ENCODE measurements at regions not wholly inside any gene's neighbourhood (a gene's known extent, or its start where the extent isn't known, plus 50 kb on each side); places are given as distances from the start of the nearest gene placed in this dataset.
"Not testable (repeated sequence)": the region's sequence is repeated elsewhere in the genome, so short reads cannot be mapped to it uniquely, and the experiment has no call there.

DNA sequence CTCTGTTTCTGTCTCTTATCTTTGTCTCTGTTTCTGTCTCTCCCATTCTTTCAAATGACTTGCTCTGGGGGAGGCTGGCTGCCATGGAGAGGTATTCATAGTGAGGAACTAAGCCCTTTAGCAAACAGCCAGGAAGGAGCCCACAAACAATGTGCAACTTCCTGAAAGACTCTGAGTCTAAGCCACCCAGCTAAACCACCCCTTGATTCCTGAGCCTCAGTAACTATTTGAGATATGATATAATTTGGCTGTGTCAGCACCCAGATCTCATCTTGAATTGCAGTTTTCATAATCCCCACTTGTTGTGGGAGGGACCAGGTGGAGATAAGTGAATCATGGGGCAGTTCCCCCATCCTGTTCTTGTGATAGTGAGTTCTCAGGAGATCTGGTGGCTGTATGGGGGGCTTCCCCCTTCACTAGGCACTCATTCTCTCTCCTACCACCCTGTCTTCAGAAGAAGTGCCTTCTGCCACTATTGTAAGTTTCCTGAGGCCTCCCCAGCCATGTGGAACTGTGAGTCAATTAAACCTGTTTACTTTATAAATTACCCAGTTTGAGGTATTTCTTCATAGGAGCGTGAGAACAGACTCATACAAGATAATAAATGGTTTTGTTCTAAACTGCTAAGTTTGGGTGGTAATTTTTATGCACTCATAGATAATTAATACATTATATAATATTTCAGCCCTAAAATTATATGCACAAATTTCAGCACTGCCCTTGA, 121.2 kb upstream of the FOXP2 start:
- no peak for DNase-seq (ENCODE audit: low read depth)

DNA sequence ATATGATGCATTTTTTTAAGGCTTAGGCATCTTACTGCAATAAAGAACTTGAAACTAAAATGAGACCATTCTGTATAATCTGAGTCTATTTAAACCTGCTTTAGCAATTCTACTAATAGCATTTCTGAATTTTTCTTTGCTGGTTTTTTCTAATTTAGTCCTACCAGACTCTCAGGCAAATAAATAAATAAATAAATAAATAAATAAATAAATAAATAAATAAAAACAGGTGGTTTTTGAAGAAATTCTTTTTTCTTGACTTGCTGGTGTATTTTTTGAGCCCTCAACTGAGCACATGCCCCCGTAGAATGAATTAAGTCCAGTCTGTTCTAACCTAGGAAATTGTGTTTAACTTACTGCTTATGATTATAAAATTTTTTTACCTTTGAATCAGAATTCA, 134.7 kb upstream of the FOXP2 start:
- DNase-seq (ENCODE audit: low read depth): no peak

DNA sequence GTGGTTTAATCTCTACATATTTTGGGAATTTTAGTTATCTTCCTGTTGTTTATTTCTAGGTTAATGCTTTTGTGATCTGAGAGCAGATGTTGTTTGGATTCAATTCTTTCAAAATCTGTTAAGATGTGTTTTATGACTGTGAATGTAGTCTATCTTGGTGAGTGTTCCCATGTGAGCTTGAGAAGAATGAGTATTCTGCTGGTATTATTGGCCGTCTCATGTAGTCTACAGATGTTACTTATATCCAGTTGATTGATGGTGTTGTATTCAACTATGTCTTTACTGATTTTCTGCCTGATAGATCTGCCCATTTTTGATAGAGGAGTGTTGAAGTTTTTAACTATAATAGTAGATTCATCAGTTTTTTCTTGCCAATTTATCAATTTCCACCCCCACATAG, 141.4 kb upstream of the FOXP2 start:
- DNase-seq (ENCODE audit: low read depth): no peak

DNA sequence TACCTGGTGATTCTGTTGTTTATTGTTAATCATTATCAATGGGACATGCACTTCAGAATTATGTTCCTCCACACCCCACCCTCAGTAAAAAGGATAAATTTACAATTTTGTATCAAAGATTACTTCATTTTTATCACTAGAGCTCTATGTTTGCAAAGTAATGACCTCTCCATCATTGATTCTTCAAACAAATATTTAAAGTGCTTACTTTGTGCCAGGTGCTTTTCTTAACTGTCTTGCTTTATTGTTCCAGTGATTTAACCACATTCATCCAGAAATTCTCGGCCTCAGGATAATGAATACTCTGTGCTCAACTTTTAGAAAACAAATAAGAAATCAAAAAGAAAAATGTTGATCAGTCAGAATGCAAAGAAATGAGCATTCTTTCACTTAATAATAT, 144.9 kb upstream of the FOXP2 start:
- DNase-seq (ENCODE audit: low read depth): no peak

DNA sequence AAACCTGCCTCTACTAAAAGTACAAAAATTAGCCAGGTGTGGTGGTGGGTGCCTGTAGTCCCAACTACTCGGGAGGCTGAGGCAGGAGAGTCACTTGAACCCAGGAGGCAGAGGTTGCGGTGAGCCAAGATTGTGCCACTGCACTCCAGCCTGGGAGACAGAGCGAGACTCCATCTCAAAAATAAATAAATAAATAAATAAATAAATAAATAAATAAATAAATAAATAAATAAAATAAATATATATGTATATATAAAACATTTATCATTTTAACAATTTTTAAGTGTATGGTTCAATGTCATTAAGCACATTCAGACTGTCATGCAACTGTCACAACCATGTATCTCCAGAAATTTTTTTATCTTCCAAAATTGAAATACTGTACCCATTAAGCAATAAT, 147.1 kb upstream of the FOXP2 start:
- not testable (repeated sequence) for DNase-seq (ENCODE audit: low read depth)

DNA sequence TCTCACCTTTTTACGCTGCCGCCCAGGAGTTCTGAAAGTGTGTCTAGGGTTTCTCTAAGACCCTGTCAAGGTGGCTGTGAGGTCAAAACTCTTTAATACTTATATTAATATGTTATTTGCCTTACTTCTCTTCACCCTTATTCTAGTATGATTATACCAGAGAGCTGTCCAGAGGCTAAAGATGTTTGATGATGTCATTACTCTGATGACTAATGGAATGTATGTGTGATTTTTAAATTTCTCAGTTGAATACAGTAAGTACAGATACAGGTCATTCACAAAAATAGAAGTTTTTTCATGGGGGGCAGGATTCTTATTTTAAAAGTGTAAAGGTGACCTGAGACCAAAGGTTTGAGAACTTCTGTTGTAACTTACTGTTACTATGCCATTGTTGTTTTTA, 150.6 kb upstream of the FOXP2 start:
- DNase-seq (ENCODE audit: low read depth): no peak

DNA sequence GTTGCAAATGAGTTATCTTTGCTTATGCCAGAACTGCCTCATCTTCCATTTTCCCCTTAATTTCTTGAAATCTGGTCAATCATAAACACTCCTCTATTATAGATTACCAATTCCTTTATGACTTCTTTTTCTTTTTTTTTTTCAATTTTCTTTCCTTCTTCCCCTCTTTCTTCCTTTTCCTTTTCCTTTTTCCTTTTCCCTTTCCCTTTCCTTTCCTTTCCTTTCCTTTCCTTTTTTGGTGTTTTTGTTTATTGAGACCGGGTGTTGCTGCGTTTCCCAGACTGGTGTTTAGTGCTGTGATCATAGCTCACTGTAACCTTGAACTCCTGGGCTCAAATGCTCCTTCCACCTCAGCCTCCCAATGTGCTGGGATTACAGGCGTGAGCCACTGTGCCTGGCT, 151.4 kb upstream of the FOXP2 start:
- no peak for DNase-seq (ENCODE audit: low read depth)

DNA sequence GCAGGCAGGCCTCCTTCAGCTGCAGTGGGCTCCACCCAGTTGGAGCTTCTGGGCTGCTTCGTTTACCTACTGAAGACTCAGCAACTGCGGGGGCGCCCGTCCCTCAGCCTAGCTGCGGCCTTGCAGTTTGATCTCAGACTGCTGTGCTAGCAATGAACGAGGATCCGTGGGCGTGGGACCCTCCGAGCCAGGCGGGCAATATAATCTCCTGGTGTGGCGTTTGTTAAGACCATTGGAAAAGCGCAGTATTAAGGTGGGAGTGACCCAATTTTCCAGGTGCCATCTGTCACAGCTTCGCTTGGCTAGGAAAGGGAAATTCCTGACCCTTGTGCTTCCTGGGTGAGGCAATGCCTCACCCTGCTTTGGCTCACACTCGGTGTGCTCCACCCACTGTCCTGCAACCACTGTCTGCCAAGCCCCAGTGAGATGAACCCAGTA, 159.2 kb upstream of the FOXP2 start:
- DNase-seq (ENCODE audit: low read depth): no peak

DNA sequence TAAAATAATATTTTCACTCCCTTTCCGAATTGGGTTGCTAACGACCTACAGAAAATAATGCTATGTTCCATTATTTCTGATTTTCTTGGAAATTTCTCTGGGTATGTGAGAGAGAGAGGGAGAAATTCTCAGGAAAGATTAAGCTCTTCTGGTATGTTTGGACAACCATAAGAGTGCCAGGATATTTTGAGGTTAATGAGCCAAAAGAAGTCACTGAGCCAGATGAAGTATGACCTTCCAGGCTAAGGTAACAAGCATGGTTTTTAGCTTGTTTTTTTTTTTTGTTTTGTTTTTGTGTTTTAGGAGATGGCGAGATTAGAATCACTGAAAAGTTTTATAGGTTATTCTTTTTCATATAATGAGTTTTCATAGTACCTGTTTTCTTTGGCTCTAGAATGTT, 171.0 kb upstream of the FOXP2 start:
- DNase-seq (ENCODE audit: low read depth): no peak

DNA sequence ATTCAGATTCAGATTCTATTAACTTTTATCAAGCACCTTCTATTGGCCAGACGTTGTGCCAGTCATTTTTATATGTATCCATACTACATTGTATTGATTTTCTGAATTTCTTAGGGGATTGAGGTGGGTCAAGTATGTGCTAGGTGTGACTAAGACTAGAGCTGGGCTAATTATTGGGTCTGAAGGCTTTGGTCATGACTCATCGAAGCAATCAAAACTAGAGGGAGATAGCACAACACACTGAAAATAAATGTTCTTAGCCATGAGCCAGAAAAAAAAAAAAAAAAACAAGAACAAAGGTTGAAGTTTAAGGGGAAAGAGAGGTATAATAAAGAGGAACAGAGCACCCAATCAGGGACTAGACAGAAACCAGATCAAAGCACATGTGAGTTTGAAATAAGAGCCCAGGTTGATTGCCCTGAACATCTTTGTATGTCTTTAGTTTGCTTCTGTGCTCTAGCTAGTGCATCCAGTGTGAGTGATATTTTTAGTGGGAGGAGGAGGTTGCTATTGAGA, 171.6 kb upstream of the FOXP2 start:
- DNase-seq (ENCODE audit: low read depth): peak; percentile 1

DNA sequence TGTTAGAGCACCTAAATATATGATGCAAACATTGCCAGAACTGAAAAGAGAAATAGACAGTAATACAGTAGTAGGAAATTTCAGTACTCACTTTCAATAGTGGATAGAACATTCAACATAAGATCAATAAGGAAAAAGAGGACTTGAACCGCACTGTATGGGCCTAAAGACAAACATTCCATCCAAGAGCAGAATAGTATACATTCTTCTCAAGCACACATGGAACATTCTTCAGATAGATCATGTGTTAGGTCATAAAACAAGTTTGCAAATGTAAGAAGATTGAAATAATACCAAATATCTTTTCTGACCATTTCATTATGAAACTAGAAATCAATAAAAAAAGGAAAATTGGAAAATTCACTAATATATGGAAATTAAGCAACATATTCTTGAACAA, 185.4 kb upstream of the FOXP2 start:
- no peak for DNase-seq (ENCODE audit: low read depth)

DNA sequence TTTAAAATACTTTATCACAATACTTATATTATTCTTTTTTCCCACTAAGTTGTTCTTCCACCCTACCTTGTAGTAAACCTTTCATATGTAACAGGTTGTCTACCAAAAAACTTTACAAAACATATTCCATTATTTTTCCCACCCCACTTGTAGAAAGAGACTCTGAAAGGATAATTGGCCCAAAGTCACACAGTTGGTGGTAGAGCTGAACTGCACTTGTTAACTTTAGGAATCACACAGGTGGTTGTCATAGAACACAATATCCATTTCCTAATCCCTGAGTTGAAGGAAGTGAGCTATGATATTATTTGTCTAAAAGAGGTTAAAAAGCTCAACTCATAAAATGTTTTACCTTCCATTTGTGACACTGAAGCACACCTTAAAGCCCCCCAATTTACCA, 188.8 kb upstream of the FOXP2 start:
- no peak for DNase-seq (ENCODE audit: low read depth)

DNA sequence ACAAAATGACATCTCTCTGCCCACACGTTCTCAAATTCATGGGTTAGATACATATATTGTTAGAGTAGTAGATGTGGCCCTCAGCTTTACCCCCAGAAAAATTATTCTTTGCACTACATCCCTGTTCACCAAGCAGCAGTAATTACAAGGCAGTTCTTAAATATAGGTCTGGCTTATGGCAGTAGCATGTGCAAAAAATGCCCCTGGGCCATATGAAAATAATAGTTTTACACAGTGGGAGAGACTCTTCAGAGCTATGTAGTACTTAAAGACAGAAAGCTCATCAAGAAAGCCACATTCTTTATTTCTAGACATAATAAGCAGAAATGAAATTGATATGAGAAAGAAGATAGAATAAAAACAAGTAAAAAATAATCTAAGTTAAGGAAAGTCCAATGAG, 196.3 kb upstream of the FOXP2 start:
- no peak for DNase-seq (ENCODE audit: low read depth)

DNA sequence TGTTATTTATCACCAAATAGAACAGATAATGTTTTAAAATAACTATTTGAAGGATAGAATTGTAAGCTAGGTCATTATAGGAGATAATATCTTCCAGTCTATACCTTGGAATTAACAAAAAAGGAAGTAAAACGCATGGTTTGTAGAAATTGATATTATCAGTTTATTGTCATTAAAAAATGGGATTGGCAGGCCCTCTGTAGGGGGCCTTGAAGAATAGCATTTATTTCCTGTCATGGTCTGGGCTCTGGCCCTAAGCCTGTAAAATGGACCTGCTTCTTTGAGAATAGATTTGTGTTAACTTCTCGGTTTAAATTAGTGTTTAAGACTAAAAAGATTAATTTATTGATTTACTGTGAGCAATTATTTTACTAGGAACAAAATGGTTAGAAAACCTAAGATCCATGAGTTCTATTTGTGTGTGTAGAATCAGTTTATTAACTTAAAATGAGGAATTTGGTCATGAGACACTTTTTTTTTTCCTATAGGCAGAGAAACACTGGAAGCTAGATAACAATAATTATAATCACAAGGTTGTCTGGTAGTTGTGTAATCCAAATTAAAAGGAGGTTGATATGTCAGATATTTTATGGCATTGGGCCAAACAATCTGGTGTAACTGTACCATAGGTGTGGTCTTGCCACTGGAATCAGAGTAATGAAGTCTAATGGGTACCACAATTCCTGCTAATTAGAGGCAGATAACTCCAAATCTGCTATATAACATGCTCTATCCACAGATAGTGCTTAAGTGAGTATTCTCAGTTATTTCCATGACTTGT, 197.4 kb upstream of the FOXP2 start:
- peak; percentile 2 for DNase-seq (ENCODE audit: low read depth)

DNA sequence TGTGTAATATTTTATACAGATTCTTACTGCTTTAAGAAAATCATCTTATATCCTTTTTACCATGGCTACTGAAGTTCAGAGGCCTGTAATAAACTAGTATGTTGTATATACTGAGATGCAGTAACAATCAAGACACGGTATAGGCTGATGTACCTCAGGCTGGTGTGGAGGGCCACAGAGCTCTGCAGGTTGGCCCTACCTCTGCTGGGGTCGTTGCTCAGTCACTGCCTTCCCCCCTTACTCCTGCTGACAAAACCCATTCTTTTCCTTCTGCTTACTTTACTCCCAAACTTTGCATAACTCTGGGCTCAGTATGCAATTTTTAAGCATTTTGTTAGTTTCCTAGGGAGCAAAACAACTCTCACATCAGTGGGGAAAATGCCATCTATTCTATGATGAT, 200.1 kb upstream of the FOXP2 start:
- no peak for DNase-seq (ENCODE audit: low read depth)

DNA sequence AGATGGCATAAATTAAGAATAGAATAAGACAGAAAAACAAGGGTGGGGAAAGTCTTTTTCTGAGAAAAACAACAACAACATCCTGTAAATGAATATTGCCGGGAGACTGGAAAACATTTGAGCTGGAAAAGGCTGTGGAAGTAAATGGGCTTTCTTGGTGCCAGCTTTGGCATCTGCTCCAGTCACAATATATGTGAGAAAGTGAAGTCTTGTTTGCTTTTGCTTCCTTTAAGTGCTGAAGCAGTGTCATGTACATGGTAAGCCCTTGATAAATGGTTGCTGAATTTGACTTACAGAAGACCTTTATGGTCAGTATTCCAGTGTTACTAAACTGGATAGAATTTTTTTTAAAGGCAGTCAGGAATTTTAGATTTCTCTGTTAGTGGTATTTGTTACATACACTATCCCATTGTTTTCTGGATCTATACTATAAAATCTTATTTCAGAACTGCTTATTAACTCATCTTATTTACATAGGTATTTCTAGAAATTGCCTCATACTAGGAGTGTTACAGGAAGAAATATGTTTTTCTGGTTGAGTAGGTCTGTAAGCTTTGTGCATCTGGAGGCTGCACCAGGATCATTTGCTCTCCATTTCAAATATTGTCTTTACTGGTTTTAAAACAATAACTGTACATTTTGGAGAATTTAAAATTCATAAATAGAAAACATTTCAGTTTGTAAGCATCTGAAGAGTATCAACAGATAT, 201.7 kb upstream of the FOXP2 start:
- DNase-seq (ENCODE audit: low read depth): no peak

DNA sequence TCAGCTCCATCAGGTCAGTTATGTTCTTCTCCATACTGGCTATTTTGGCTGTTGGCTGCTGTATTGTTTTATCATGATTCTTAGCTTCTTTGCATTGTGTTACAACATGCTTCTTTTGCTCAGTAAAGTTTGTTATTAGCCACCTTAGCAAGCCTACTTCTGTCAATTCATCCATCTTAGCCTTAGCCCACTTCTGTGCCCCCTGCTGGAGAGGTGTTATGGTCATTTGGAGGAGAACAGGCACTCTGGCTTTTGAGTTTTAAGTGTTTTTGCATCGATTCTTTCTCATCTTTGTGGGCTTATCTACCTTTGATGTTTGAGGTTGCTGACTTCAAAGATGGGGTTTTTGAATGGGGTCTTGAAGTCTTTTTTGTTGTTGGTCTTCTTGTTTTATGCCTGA, 204.6 kb upstream of the FOXP2 start:
- no peak for DNase-seq (ENCODE audit: low read depth)

DNA sequence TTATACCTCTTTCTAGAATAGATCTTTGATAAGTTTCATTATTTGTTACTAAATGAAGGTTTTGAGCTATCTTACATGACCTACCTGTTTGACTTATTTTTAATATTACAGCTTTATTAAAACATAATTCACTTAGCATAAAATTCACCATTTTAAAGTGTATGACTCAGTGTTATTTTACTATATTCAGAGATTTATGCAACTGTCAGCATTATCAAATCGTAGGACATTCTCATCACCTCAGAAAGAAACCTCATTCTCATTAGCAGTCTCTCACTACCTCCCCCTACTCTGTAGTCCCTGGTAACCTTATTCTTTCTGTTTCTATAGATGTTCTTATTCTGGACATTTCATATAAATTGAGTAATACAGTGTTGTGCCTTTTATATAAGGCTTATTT, 207.9 kb upstream of the FOXP2 start:
- no peak for DNase-seq (ENCODE audit: low read depth)

DNA sequence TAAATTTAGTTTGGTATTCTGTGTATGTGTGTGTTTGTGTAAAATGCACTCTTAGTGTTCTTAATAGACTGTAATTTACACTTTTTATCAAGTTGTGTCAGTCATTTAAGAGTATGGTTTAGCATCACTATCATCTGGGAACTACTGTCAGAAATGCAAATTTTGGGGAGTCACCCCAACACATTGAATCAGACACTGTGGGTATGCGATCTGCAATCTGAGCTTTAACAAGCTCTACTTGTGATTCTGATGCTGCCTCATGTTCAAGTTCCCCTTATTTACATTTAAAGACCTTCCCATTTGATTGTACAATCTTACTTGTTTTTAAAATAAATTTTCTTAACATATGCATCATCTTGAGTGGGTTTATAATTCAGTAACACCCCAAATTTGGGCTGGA, 218.1 kb upstream of the FOXP2 start:
- no peak for DNase-seq (ENCODE audit: low read depth)

DNA sequence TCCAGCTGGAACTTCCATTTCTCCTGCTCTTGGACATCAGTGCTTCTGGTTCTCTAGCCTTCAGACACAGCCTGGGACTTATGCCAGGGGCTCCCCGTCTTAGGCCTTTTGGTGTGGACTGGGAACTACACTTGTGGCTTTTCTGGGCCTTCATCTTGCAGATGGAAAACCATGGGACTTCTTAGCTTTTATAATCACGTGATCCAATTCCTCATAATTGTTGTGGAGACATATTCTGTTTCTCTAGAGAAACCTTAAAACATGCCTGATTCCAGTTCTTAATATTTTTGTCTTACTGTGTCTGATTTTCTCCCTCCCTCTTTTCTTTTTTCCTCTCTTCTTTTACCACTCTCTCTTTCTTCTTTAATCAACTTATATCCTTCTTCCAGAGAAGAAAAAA, 224.2 kb upstream of the FOXP2 start:
- DNase-seq (ENCODE audit: low read depth): no peak

DNA sequence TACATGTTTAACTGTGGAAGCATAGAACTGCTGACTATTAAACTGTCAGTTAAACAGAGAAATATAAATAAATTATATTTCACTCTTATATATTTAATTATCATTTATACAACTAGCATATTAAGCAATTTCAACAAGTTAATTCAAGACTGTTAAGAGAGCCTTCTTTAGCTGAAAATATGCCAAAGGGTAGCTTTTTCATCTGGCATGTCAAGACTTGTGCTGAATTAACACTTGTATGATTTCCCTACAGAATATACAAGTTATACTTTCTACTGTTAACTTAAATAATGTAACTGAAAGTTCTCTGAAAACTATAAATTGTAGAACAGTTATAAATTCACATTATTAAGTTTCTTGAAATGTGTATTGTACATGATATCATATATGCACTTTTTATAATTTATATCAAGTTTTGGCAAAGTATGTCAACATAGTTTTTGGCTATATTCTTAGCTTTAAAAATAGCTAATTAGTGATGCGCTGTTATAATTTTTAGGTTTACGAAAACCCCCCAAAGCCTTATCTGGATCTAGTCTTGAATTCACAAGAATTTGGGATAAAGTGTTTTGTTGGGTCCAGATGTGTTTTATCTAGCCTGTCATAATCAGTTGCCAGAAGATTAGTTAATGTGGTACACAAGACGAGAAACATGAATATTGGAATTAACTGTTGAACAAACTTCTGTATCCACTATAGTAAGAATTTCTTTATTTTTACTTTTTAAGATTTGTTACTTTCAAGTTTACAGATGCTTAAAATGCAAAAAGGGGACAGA, 231.1 kb upstream of the FOXP2 start:
- no peak for DNase-seq (ENCODE audit: low read depth)

DNA sequence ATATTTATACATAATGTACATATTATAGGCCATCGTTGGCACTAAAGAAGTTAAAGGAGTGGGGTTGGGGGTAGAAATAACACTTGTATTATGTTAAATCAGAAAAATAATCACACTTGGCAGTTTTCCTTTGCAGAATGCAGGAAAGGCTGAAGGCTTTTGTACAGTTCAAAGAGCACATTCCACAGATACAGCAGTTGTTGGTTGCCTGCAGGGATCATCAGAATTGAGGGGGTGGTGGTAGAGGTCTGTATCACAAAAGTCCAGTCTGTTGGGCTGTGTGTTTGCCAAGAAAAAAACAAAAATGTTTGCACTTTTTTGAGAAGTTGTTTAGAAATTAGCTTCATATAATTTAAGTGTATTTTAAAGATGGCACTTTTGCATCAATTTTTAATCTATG, 231.8 kb upstream of the FOXP2 start:
- DNase-seq (ENCODE audit: low read depth): no peak

Data from M059J (cell line).